ENCODE measurements at regions not wholly inside any gene's neighbourhood (a gene's known extent, or its start where the extent isn't known, plus 50 kb on each side); places are given as distances from the start of the nearest gene placed in this dataset.

DNA sequence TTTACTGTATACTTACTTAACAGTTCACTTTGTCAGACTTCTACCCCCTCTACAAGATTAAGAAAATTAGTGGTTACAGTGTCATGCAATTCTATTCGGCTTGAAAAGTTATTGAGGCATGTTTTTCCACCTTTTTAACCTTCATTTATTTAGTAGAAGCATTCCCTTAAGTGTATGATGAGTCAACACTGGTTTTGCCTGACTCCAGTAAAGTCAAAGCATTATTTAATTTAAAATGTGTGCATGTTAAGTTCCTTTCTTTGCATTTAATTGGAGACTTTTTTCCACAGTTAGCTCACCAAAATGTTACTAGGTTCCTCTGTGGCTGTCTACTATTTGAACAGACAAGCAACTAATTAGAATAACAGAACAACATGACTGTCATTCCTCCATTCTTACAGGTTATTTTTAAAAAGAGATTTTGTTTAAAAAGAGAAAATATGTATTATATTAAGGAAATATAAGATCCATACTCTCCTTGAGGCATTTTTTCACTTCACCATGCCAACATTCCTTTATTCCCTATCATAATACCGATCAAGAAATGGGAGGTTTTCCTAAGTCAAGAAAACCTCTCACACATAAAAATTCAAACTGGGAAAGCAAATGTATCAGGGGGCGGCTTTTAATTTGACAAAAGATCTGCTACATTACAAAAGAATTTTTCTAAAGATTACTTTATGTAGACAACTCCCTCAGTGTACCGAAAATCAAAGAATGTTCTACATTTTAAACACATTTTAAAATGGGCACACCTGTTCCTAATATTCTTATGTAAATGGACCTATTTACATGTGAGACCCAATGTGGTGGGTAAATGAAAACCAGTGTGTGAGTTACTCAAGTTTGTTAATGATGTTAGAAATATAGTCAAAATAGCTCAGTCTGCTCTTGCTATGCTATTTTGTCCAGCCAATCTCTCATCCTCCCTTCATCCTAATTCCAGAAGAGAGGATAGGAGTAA, 361.2 kb downstream of the UTRN start:
- no peak overlapping the region for H3K27ac Mint-ChIP-seq
- DNase-seq (no peak), ATAC-seq (replicated peaks in 1 of 2) (no peak)
- H3K4me1 Mint-ChIP-seq (ENCODE audit: low read depth), result no peaks in the 10 kb centered on the region
- peaks cover 0 to 4% of the 10 kb centered on the region in 2 donors for H3K9me3 Mint-ChIP-seq
- H3K36me3 Mint-ChIP-seq (ENCODE audit: insufficient read depth in 2 of 2), result peaks cover 0 to 2% of the 10 kb centered on the region in 2 donors
- no peak overlapping the region for H3K4me3 Mint-ChIP-seq
- H3K27me3 Mint-ChIP-seq (ENCODE audit: low read depth), result no peaks in the 10 kb centered on the region

DNA sequence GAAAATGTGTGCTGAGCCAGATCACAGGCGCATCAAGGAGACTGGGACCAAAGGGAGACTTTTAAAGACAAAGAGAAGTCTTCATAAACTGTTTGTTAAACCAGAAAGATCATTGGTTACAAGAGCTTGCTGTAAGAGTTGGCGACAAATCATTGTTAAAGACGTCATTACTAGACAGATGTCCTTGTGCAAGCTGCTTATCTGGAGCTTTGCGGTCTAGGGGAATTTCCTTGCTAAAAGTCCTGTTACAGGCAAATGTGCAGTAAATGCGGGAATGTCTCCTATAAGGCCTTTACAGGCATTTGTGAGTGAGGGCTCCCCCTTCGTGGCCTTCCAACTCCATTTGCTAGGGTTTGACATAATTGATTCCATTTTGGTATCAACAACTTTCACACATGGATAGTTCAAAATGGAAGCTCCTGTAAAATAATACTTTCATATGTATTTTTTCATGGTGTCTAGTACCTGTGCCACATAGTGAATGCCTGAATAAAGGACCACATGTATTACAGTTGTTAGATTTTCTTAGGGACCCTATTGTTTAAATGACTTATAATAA, 362.4 kb downstream of the UTRN start:
- H3K27ac Mint-ChIP-seq, result no peak overlapping the region
- no peak overlapping the region for H3K4me3 Mint-ChIP-seq
- ATAC-seq (replicated peaks in 1 of 2) (no peak), DNase-seq (no peak)
- H3K9me3 Mint-ChIP-seq, result peaks cover 0 to 4% of the 10 kb centered on the region in 2 donors
- H3K4me1 Mint-ChIP-seq (ENCODE audit: low read depth), result no peaks in the 10 kb centered on the region
- H3K27me3 Mint-ChIP-seq (ENCODE audit: low read depth), result no peaks in the 10 kb centered on the region
- H3K36me3 Mint-ChIP-seq (ENCODE audit: insufficient read depth in 2 of 2), result peaks cover 0 to 2% of the 10 kb centered on the region in 2 donors

GRCh38 chr6:144647971-144648651, 363.0 kb downstream of the UTRN start:
- ATAC-seq (replicated peaks in 1 of 2) (no peak), DNase-seq (no peak)
- Mint-ChIP-seq H3K27ac (no peak overlapping the region), H3K9me3 (peaks cover 0 to 4% of the 10 kb centered on the region in 2 donors), H3K4me3 (no peak overlapping the region), H3K4me1 (ENCODE audit: low read depth) (no peaks in the 10 kb centered on the region), H3K27me3 (ENCODE audit: low read depth) (no peaks in the 10 kb centered on the region), H3K36me3 (ENCODE audit: insufficient read depth in 2 of 2) (peaks cover 0 to 2% of the 10 kb centered on the region in 2 donors)

GRCh38 chr6:144649085-144649484, 363.9 kb downstream of the UTRN start:
- Mint-ChIP-seq H3K27ac (no peak overlapping the region), H3K27me3 (ENCODE audit: low read depth) (no peaks in the 10 kb centered on the region), H3K4me3 (no peak overlapping the region), H3K36me3 (ENCODE audit: insufficient read depth in 2 of 2) (peaks cover 0 to 2% of the 10 kb centered on the region in 2 donors), H3K9me3 (peaks cover 0 to 4% of the 10 kb centered on the region in 2 donors), H3K4me1 (ENCODE audit: low read depth) (peaks cover 6% of the 10 kb centered on the region)
- no peak for DNase-seq
- no peak for ATAC-seq (replicated peaks in 1 of 2)

- H3K9me3 Mint-ChIP-seq, result peaks cover 0 to 4% of the 10 kb centered on the region in 2 donors
- peaks cover 23% of the 10 kb centered on the region for H3K4me1 Mint-ChIP-seq (ENCODE audit: low read depth)
- no peak overlapping the region for H3K27ac Mint-ChIP-seq
- no peaks in the 10 kb centered on the region for H3K27me3 Mint-ChIP-seq (ENCODE audit: low read depth)
- H3K4me3 Mint-ChIP-seq, result no peak overlapping the region
- H3K36me3 Mint-ChIP-seq (ENCODE audit: insufficient read depth in 2 of 2), result peaks cover 0 to 2% of the 10 kb centered on the region in 2 donors
- DNase-seq (no peak), ATAC-seq (replicated peaks in 1 of 2) (no peak)
Measured at GRCh38 chr6:144651234-144651633, 366.1 kb downstream of the UTRN start.

- H3K27ac Mint-ChIP-seq, result no peak overlapping the region
- H3K4me1 Mint-ChIP-seq (ENCODE audit: low read depth), result peaks cover 29% of the 10 kb centered on the region
- no peak for ATAC-seq (replicated peaks in 1 of 2)
- H3K4me3 Mint-ChIP-seq, result no peak overlapping the region
- DNase-seq, result no peak
- no peaks in the 10 kb centered on the region for H3K27me3 Mint-ChIP-seq (ENCODE audit: low read depth)
- peaks cover 2 to 4% of the 10 kb centered on the region in 2 donors for H3K36me3 Mint-ChIP-seq (ENCODE audit: insufficient read depth in 2 of 2)
- peaks cover 0 to 4% of the 10 kb centered on the region in 2 donors for H3K9me3 Mint-ChIP-seq
Measured at GRCh38 chr6:144652292-144652891, 367.3 kb downstream of the UTRN start.

GRCh38 chr6:144653885-144654505, 368.9 kb downstream of the UTRN start:
- peak; percentile 77 to 80 for ATAC-seq (replicated peaks in 1 of 2)

GRCh38 chr6:144654506-144654905, 369.4 kb downstream of the UTRN start:
- Mint-ChIP-seq H3K4me3 (no peak overlapping the region), H3K27me3 (ENCODE audit: low read depth) (no peaks in the 10 kb centered on the region), H3K36me3 (ENCODE audit: insufficient read depth in 2 of 2) (peaks cover 2 to 4% of the 10 kb centered on the region in 2 donors), H3K27ac (no peak overlapping the region), H3K4me1 (ENCODE audit: low read depth) (peaks cover 44% of the 10 kb centered on the region), H3K9me3 (peaks cover 0 to 4% of the 10 kb centered on the region in 2 donors)
- DNase-seq (no peak), ATAC-seq (replicated peaks in 1 of 2) (peak in 1 of 2 donors; percentile 1)

More at GRCh38 chr6:144653885-144654505, 368.9 kb downstream of the UTRN start:
- peak overlapping the region; percentile 35 to 40 for H3K4me3 Mint-ChIP-seq
- H3K27ac Mint-ChIP-seq, result peak overlapping the region; percentile 0
- no peak for DNase-seq
- H3K4me1 Mint-ChIP-seq (ENCODE audit: low read depth), result peaks cover 39% of the 10 kb centered on the region
- H3K36me3 Mint-ChIP-seq (ENCODE audit: insufficient read depth in 2 of 2), result peaks cover 2 to 4% of the 10 kb centered on the region in 2 donors
- no peaks in the 10 kb centered on the region for H3K27me3 Mint-ChIP-seq (ENCODE audit: low read depth)
- H3K9me3 Mint-ChIP-seq, result peaks cover 0 to 4% of the 10 kb centered on the region in 2 donors

GRCh38 chr6:144655376-144655775, 370.2 kb downstream of the UTRN start:
- DNase-seq, result no peak
- H3K9me3 Mint-ChIP-seq, result no peaks in the 10 kb centered on the region
- H3K27ac Mint-ChIP-seq, result no peak overlapping the region
- ATAC-seq (replicated peaks in 1 of 2), result no peak
- H3K36me3 Mint-ChIP-seq (ENCODE audit: insufficient read depth in 2 of 2), result peaks cover 2% of the 10 kb centered on the region in 2 donors
- no peak overlapping the region for H3K4me3 Mint-ChIP-seq
- peaks cover 48% of the 10 kb centered on the region for H3K4me1 Mint-ChIP-seq (ENCODE audit: low read depth)
- H3K27me3 Mint-ChIP-seq (ENCODE audit: low read depth), result no peaks in the 10 kb centered on the region

- no peaks in the 10 kb centered on the region for H3K9me3 Mint-ChIP-seq
- ATAC-seq (replicated peaks in 1 of 2) (no peak), DNase-seq (no peak)
- peaks cover 2% of the 10 kb centered on the region in 2 donors for H3K36me3 Mint-ChIP-seq (ENCODE audit: insufficient read depth in 2 of 2)
- H3K4me1 Mint-ChIP-seq (ENCODE audit: low read depth), result peaks cover 54% of the 10 kb centered on the region
- H3K27ac Mint-ChIP-seq, result peak overlapping the region; percentile 59
- no peaks in the 10 kb centered on the region for H3K27me3 Mint-ChIP-seq (ENCODE audit: low read depth)
- no peak overlapping the region for H3K4me3 Mint-ChIP-seq
Measured at GRCh38 chr6:144657691-144658090, 372.6 kb downstream of the UTRN start.

DNA sequence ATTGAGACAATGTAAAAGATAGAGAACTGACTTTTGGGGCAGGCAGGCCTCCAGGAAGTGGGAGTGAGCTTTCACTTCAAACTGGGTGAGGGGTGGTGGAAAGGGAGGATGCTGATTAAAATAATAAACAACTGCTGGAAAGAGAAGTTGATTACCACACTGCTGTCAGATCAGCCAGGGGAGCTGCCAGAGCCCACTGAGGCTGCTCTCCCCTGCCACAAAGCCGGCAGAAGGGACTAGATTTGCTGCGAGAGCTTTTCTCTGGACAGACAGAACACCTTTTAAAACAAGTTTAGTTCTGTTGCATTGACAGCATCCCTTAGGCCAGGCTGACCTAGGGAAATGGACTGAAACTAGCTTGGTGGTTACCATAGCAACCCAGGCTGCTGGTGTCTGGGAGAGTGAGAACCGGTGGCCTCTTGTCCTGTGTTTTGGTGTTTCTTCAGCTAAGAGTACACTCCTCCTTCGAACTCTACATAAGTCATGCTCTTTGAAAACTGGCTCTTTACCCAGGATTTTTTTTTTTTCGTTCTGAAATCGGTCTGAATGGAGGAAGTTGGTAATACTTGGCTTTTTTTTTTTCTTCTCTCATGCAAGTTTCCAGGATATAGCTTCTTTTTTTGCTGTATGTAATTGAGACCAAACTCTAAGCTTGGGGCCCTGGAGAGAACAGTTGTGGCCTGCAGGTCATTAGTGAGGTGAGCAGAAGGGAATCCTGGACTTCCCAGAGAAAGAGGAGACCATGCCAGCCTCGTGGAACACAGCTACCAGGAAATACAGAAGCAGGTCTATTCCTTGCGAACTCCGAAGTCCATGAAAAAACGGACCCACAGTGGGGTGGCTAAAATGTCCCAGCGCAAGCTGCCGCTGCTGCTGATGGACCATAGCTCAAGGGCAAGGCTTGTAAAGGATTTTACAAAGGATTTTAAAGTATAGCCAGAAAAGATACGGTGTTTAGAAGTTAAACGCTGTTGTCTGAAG, 374.4 kb downstream of the UTRN start:
- Mint-ChIP-seq H3K4me1 (ENCODE audit: low read depth) (peaks cover 57% of the 10 kb centered on the region), H3K9me3 (no peaks in the 10 kb centered on the region), H3K4me3 (peak overlapping the region; percentile 56 to 73), H3K36me3 (ENCODE audit: insufficient read depth in 2 of 2) (peaks cover 2% of the 10 kb centered on the region in 2 donors), H3K27ac (peak overlapping the region; percentile 89), H3K27me3 (ENCODE audit: low read depth) (no peaks in the 10 kb centered on the region)
- DNase-seq (peak; percentile 4 to 10), ATAC-seq (replicated peaks in 1 of 2) (peak; percentile 54 to 64)

Data from activated T-cell treated with anti-CD3 and anti-CD28 coated beads, Interleukin-2, amount 50 U/mL, for 72 hours (primary cell).